ENCODE measurements at regions not wholly inside any gene's neighbourhood (a gene's known extent, or its start where the extent isn't known, plus 50 kb on each side); places are given as distances from the start of the nearest gene placed in this dataset.

- no peak for TF ChIP-seq POLR2A (IDR thresholded peaks at IDR 0.05)
- no peak for TF ChIP-seq CTCF (IDR thresholded peaks at IDR 0.05)
- TF ChIP-seq EP300 (IDR thresholded peaks at IDR 0.05), result no peak
These were observed 131.8 kb downstream of the MREG start for GRCh38 chr2:215881582-215881981.

All from ovary (tissue), 3 donors.